SKM-1 (cell line): ENCODE measurements at regions not wholly inside any gene's neighbourhood (a gene's known extent, or its start where the extent isn't known, plus 50 kb on each side); places are given as distances from the start of the nearest gene placed in this dataset.

Experiments
- DNase-seq: peaks from one replicate; lab custom pipeline; 2025; ENCODE audit not compliant: unreplicated experiment; lab: John Stamatoyannopoulos, UW

GRCh38 chr3:109897734-109898133, 560.4 kb upstream of the DPPA4 start:
- DNase-seq = no peak

GRCh38 chr3:109899925-109900324, 562.6 kb upstream of the DPPA4 start:
- no peak for DNase-seq

- no peak for DNase-seq
Observed at GRCh38 chr3:109900783-109901182, 563.4 kb upstream of the DPPA4 start.

GRCh38 chr3:109902549-109902948, 565.2 kb upstream of the DPPA4 start:
- no peak for DNase-seq

- no peak for DNase-seq
Observed at GRCh38 chr3:109903100-109903499, 565.8 kb upstream of the DPPA4 start.

- no peak for DNase-seq
Observed at GRCh38 chr3:109910772-109911171, 573.4 kb upstream of the DPPA4 start.

GRCh38 chr3:109918740-109919139, 581.4 kb upstream of the DPPA4 start:
- no peak for DNase-seq

- no peak for DNase-seq
Observed at GRCh38 chr3:109920749-109921148, 583.4 kb upstream of the DPPA4 start.

GRCh38 chr3:109921509-109921908, 584.2 kb upstream of the DPPA4 start:
- DNase-seq = no peak

- no peak for DNase-seq
Observed at GRCh38 chr3:109922856-109923255, 585.5 kb upstream of the DPPA4 start.

GRCh38 chr3:109923431-109923830, 586.1 kb upstream of the DPPA4 start:
- DNase-seq = no peak

GRCh38 chr3:109924196-109924595, 586.9 kb upstream of the DPPA4 start:
- no peak for DNase-seq

- DNase-seq = no peak
Observed at GRCh38 chr3:109926376-109926775, 589.0 kb upstream of the DPPA4 start.

GRCh38 chr3:109927161-109927560, 589.8 kb upstream of the DPPA4 start:
- DNase-seq = no peak

GRCh38 chr3:109927726-109928125, 590.4 kb upstream of the DPPA4 start:
- DNase-seq = no peak

GRCh38 chr3:109930582-109930981, 593.2 kb upstream of the DPPA4 start:
- no peak for DNase-seq

GRCh38 chr3:109933576-109933975, 596.2 kb upstream of the DPPA4 start:
- DNase-seq = no peak

- no peak for DNase-seq
Observed at GRCh38 chr3:109939817-109940216, 602.5 kb upstream of the DPPA4 start.

GRCh38 chr3:109943181-109943580, 605.8 kb upstream of the DPPA4 start:
- no peak for DNase-seq

- DNase-seq = no peak
Observed at GRCh38 chr3:109944836-109945235, 607.5 kb upstream of the DPPA4 start.

- no peak for DNase-seq
Observed at GRCh38 chr3:109952924-109953323, 615.6 kb upstream of the DPPA4 start.

- no peak for DNase-seq
Observed at GRCh38 chr3:109963831-109964230, 626.5 kb upstream of the DPPA4 start.

GRCh38 chr3:109973733-109974132, 636.4 kb upstream of the DPPA4 start:
- DNase-seq = no peak

GRCh38 chr3:109977897-109978296, 640.6 kb upstream of the DPPA4 start:
- no peak for DNase-seq
